ENCODE measurements at regions not wholly inside any gene's neighbourhood (a gene's known extent, or its start where the extent isn't known, plus 50 kb on each side); places are given as distances from the start of the nearest gene placed in this dataset.
A peak's percentile ranks its signal among the peaks of the same experiment; 100 is the strongest.
"Not testable (repeated sequence)": the region's sequence is repeated elsewhere in the genome, so short reads cannot be mapped to it uniquely, and the experiment has no call there.

- TF ChIP-seq, protein P1, sequence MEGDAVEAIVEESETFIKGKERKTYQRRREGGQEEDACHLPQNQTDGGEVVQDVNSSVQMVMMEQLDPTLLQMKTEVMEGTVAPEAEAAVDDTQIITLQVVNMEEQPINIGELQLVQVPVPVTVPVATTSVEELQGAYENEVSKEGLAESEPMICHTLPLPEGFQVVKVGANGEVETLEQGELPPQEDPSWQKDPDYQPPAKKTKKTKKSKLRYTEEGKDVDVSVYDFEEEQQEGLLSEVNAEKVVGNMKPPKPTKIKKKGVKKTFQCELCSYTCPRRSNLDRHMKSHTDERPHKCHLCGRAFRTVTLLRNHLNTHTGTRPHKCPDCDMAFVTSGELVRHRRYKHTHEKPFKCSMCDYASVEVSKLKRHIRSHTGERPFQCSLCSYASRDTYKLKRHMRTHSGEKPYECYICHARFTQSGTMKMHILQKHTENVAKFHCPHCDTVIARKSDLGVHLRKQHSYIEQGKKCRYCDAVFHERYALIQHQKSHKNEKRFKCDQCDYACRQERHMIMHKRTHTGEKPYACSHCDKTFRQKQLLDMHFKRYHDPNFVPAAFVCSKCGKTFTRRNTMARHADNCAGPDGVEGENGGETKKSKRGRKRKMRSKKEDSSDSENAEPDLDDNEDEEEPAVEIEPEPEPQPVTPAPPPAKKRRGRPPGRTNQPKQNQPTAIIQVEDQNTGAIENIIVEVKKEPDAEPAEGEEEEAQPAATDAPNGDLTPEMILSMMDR (IDR thresholded peaks at IDR 0.05; ENCODE audit: insufficient read depth, low read length) = peak; percentile 66
- peak; percentile 60 for DNase-seq (ENCODE audit: low read depth)
- no peak overlapping the region for H3K4me3 ChIP-seq (ENCODE audit: low read depth, low read length)
These were observed 63.2 kb upstream of the SNX19 start for GRCh38 chr11:130979386-130979972.

DNA sequence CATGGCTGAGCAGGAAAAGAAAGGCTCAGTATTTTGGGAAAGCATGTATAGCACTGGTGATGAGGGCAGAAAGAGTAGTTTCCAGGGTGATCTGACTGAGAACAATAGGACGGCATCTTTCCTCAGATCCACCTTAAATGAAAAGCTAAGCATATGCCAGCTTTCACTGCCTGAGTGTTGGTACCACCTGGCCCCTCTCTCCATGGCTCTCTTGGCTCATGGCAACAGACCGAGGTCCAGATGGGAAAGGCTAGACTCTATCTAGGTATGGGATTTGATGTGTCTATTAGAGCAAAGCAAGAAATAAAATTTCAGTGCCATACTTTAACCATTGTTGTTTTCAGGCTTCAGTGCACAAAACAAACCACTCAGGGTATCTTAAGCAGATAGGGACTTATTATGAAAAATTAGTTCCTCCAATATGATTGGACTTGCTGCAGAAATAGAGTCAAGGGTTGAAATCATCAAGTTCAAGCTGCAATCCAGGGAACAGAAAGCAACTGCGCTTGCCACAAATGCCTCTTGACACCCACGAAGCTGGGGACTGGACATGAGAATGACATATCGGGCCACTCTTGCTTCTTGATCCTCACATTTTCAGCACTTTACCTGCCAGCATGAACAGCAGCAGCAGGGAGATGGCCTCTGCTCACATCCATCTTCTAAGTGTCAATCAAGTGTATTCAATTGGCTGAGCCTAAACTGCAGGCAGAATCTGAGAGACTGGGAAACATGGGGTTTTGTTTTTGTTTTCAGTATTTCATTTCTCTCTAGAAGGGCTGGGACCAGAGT lies 64.0 kb upstream of the SNX19 start:
- no peak for DNase-seq (ENCODE audit: low read depth)
- TF ChIP-seq, protein P1 (IDR thresholded peaks at IDR 0.05; ENCODE audit: insufficient read depth, low read length) = no peak
- no peak overlapping the region for H3K4me3 ChIP-seq (ENCODE audit: low read depth, low read length)

DNA sequence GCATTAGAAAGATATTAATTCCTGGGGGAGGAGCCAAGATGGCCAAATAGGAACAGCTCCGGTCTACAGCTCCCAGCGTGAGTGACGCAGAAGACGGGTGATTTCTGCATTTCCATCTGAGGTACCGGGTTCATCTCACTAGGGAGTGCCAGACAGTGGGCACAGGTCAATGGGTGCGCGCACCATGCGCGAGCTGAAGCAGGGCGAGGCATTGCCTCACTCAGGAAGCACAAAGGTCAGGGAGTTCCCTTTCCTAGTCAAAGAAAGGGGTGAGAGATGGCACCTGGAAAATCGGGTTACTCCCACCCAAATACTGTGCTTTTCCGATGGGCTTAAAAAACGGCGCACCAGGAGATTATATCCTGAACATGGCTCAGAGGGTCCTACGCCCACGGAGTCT lies 68.0 kb upstream of the SNX19 start:
- not testable (repeated sequence) for H3K4me3 ChIP-seq (ENCODE audit: low read depth, low read length); DNase-seq (ENCODE audit: low read depth)

- TF ChIP-seq, protein P1 (IDR thresholded peaks at IDR 0.05; ENCODE audit: insufficient read depth, low read length) = no peak
These were observed 76.5 kb upstream of the SNX19 start for GRCh38 chr11:130992788-130993187.

GRCh38 chr11:130994043-130994442 lies 77.8 kb upstream of the SNX19 start:
- no peak for DNase-seq (ENCODE audit: low read depth)
- H3K4me3 ChIP-seq (ENCODE audit: low read depth, low read length) = no peak overlapping the region
- TF ChIP-seq, protein P1 (IDR thresholded peaks at IDR 0.05; ENCODE audit: insufficient read depth, low read length) = no peak

More at GRCh38 chr11:130992788-130993187, 76.5 kb upstream of the SNX19 start:
- no peak overlapping the region for H3K4me3 ChIP-seq (ENCODE audit: low read depth, low read length)
- DNase-seq (ENCODE audit: low read depth) = no peak

- TF ChIP-seq, protein P1 (IDR thresholded peaks at IDR 0.05; ENCODE audit: insufficient read depth, low read length) = no peak
- DNase-seq (ENCODE audit: low read depth) = no peak
- no peak overlapping the region for H3K4me3 ChIP-seq (ENCODE audit: low read depth, low read length)
These were observed 79.0 kb upstream of the SNX19 start for GRCh38 chr11:130995266-130995665.

DNA sequence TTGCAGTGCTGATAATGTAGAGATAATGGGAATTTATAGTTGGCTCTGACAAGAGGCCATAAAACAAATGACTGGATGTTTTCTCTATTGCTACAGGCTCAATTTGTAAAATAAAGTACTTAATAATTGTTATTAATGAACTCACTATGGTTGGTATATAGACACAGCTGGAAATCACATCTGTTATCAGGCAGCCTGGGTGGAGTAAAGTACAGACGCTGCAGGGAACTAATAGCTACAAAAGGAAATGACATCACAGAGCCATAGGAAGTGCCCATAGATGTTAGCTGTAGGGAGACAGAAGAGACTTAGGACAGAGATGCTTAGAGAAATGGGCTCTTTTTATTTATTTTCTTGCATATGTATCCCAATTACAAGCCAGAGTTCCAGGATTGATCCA lies 81.0 kb upstream of the SNX19 start:
- TF ChIP-seq, protein P1 (IDR thresholded peaks at IDR 0.05; ENCODE audit: insufficient read depth, low read length) = no peak
- H3K4me3 ChIP-seq (ENCODE audit: low read depth, low read length) = no peak overlapping the region
- DNase-seq (ENCODE audit: low read depth) = peak; percentile 32
